Peyer's patch (tissue), 4 donors: ENCODE measurements at regions not wholly inside any gene's neighbourhood (a gene's known extent, or its start where the extent isn't known, plus 50 kb on each side); places are given as distances from the start of the nearest gene placed in this dataset.

Source experiments
- POLR2A ChIP-seq, 2 donors: fragments of 450-650 bp; IDR thresholded peaks; one replicate each; pipeline ENCODE4 v1.5.1; 2017; ENCODE audit warnings: antibody characterized with exemption in 2 of 2, mild to moderate bottlenecking in 2 of 2, moderate library complexity in 2 of 2
- TF ChIP-seq, protein P1 (sequence below), 6 experiments: fragments of 450-650 bp in 4 of 6; fragments of 200-600 bp in 2 of 6; sonication (generic) in 1 of 6; IDR thresholded peaks; one replicate each; pipeline ENCODE4 v1.5.1; 2017 to 2019; ENCODE audit warnings: antibody characterized with exemption in 6 of 6, mild to moderate bottlenecking in 3 of 6, moderate library complexity in 1 of 6

DNA sequence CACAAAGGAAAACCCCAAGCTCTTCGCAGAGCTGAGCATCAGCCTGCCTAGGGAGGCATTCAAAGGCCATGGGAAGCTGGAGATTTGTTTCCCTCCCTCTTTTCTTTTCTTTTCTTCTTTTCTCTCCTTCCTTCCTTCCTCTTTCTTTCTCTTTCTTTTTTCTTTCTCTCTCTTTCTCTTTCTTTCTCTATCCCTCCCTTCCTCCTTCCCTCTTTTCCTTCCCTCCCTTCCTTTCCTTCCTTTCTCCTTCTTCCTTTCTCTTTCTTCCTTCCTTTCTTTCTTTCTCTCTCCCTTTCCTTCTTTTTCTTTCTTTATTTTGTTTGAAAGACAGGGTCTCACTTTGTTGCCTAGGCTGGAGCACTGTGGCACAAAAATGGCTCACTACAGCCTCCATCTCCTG, 168.4 kb upstream of the ARL4C start:
- TF ChIP-seq, protein P1, sequence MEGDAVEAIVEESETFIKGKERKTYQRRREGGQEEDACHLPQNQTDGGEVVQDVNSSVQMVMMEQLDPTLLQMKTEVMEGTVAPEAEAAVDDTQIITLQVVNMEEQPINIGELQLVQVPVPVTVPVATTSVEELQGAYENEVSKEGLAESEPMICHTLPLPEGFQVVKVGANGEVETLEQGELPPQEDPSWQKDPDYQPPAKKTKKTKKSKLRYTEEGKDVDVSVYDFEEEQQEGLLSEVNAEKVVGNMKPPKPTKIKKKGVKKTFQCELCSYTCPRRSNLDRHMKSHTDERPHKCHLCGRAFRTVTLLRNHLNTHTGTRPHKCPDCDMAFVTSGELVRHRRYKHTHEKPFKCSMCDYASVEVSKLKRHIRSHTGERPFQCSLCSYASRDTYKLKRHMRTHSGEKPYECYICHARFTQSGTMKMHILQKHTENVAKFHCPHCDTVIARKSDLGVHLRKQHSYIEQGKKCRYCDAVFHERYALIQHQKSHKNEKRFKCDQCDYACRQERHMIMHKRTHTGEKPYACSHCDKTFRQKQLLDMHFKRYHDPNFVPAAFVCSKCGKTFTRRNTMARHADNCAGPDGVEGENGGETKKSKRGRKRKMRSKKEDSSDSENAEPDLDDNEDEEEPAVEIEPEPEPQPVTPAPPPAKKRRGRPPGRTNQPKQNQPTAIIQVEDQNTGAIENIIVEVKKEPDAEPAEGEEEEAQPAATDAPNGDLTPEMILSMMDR (IDR thresholded peaks at IDR 0.05): no peak
- TF ChIP-seq POLR2A (IDR thresholded peaks at IDR 0.05): no peak
